ENCODE measurements at regions not wholly inside any gene's neighbourhood (a gene's known extent, or its start where the extent isn't known, plus 50 kb on each side); places are given as distances from the start of the nearest gene placed in this dataset.

GRCh38 chr1:39141925-39142324, 62.6 kb upstream of the MACF1 start:
- DNase-seq = no peak

- DNase-seq = no peak
These were observed 62.0 kb upstream of the MACF1 start for GRCh38 chr1:39142401-39143060.

GRCh38 chr1:39144924-39145323, 59.6 kb upstream of the MACF1 start:
- no peak for DNase-seq

- no peak for DNase-seq
These were observed 59.0 kb upstream of the MACF1 start for GRCh38 chr1:39145331-39145965.

- no peak for DNase-seq
These were observed 57.8 kb upstream of the MACF1 start for GRCh38 chr1:39146681-39147080.

GRCh38 chr1:39147099-39148025, 57.1 kb upstream of the MACF1 start:
- DNase-seq = no peak

- no peak for DNase-seq
These were observed 55.6 kb upstream of the MACF1 start for GRCh38 chr1:39148942-39149341.

- no peak for DNase-seq
These were observed 55.0 kb upstream of the MACF1 start for GRCh38 chr1:39149509-39149908.

- no peak for DNase-seq
These were observed 53.7 kb upstream of the MACF1 start for GRCh38 chr1:39150779-39151178.

GRCh38 chr1:39151267-39151666, 53.2 kb upstream of the MACF1 start:
- no peak for DNase-seq

GRCh38 chr1:39152923-39153322, 51.6 kb upstream of the MACF1 start:
- no peak for DNase-seq

GRCh38 chr1:39153684-39154083, 50.8 kb upstream of the MACF1 start:
- no peak for DNase-seq

- no peak for DNase-seq
These were observed 49.7 kb upstream of the MACF1 start for GRCh38 chr1:39154553-39155421.

Measured in NCI-H2227 treated with DMSO at 0.1 percent for 48 hours (cell line).